ENCODE measurements at regions not wholly inside any gene's neighbourhood (a gene's known extent, or its start where the extent isn't known, plus 50 kb on each side); places are given as distances from the start of the nearest gene placed in this dataset.
"Not testable (repeated sequence)": the region's sequence is repeated elsewhere in the genome, so short reads cannot be mapped to it uniquely, and the experiment has no call there.

DNA sequence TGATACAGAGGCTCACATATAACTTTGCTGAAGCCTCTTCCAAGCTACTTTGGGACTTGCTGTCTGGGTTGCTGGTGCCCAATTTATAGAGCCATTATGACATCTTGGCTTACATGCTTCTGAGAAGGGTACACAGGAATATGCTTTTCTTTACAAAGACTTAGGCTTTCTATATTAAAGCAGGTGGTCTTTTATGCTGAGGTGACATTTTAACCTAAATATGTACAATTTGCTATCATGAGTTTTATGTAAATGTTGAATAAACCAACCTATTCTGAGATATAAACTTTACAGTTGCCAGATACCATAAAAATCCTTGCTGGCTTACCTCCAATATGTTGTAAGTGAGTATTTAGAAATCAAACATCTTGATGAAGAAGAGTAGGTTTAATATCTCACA is 509.2 kb upstream of the CHD1 start:
- no peak for DNase-seq

DNA sequence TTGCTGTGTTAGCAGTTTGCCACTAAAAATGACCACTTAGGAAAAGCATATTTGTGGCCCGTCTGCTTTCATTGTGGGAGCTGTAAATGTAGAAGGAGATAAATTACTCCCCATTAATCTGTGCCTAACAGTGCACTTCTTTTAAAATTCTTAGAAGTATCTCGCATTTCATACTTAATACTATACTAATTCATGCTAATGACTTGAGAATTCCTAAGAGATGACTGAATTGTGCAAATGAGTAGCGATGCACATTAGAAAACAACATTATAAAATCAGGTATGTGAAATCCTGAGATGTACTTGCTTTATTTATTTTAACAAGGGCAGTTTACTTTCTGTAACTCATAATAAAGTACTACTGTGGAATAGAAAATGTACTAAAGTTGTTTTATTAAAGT is 494.6 kb upstream of the CHD1 start:
- not testable (repeated sequence) for DNase-seq

DNA sequence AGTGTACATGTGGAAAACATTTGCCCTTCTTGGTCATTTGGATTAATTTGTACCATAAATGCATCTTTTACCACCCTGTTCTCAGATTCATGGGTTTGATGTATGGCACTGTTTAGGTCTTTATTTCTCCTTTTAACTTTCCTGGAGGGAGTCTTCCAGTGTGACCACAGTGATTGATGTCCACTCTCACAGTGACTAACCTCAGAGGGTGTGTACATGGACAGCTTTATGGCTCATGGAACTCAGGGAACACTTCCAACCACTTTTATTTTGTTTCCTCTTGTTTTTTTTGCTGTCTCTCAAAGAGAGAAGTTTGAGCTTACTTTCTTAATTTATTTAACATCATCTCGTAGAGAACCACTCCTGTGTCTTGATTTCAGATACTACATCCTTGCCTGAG is 489.8 kb upstream of the CHD1 start:
- peak; percentile 19 for DNase-seq

DNA sequence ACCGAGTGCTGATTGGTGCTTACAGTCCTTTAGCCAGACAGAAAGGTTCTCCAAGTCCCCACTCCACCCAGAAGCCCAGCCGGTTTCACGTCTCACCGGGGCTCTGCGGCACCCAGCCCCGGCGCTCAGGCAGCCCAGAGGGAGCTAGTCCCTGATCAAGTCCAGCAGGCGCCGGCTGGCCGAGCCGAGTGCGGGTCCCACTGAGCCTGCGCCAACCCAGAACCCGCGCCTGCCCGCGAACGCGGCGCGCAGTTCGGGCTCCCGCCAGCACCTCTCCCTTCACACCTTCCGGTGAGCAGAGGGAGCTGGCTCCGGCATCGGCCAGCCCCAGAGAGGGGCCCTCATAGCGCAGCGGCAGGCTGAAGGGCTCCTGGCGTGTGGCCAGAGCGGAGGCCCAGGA is 481.6 kb upstream of the CHD1 start:
- DNase-seq: not testable (repeated sequence)

DNA sequence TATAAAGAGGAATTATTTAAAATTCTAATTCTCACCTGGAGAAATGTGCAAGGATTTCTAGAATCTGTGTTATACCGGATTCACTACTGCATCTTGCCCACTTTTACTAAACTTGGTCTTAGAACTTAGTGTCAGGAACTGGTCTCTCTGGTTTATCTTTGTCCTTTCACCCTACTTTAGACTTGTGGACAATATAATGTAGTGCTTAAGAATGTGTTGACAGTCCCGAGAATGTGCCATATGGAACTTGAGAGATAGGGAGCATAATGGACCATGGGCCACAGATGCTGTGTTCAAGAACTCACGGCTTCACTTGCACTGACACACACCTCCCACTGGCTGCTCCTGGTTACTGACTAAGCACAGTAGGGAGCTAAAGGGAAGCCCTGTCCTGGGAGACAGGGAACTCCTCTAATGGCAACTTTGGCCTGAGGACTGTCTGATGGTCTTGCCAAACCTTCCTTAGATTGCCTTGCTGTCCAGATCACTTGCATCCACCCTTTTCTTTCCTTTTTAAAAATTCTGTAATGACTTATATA is 476.0 kb upstream of the CHD1 start:
- DNase-seq: not testable (repeated sequence)

DNA sequence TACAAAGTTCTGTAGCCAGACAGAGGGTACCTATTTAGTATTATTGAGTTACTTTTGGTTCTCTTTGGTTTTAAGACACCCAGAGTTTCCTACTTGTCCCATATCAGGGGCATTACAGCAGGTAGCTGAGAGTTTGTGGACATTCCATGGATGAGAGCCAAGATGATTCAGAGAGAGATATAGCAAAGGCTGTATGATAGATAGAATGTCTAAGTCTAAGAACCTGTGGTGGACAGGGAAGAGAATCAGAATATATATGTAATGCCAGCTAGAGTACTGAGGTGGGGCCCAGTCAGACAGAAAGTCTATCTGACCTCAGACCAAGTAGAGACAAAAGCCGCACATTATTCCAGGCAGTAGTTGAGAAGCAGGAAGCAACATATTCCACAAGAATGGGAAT is 471.8 kb upstream of the CHD1 start:
- not testable (repeated sequence) for DNase-seq

DNA sequence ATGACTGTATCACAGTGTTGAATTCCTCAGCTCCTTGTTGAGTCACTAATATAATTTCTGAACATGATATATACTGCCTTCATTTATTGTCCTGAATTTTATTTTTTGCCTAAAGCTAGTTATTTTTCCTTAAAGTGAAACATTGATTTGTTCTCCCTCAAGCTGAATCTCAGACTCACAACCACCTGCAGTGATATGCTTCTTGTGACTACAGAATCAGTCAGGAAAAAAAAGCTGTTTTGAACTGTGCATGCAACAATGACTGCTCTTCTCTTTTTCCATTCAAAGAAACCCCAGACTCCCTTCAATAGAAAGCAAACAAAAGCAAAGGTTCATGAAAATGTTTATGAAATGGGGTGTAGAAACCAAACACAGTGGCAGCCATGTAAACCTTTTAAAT is 470.2 kb upstream of the CHD1 start:
- no peak for DNase-seq

DNA sequence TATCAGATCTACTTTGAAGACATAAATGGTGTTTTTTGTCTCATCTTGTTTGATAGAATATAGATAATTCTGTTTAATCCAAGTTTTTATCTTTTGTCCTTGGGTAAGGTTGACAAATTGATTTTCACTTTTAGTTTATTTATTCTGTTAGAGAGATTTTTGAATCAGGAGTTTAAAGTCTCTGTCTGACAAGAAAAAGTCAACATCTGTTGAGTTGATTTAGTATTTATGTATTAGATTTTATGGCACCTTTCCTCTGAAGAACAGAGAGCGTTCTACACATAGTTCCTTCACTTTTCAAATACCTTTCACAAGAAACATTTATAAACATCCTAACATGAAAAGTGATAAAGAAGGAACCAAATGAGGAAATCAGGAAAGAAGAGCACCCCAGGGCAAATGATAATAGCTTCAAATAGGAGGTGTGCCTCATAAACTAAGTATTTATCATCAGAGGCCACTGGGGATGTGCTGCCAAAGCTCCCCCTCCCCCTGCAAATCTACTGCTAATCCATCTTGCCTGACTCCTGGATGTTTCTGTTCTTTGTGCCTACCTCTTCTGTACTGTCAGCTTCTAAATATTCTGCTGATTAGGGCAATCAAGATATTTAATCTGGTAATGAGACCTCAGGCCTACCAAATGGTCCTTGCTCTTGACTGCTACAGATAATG is 457.7 kb upstream of the CHD1 start:
- DNase-seq: no peak

DNA sequence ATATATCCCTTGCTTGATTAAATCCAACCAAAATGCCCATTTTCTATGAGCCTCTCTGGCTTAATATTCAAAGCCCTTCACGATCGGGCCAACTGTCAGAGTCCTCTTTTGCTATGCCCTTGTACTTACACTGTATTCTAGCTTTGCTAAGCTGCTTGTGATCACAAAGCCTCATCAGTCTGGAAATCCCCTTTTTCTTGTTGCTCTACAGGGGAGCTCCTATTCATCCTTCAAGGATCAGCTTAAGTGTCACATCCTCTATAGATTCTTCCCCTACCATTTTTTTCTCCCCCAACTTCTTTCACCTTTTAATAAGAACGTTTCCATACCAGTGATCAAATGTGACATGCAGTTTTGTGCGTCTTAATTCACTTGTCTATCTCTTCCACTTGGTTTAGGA is 450.4 kb upstream of the CHD1 start:
- no peak for DNase-seq

DNA sequence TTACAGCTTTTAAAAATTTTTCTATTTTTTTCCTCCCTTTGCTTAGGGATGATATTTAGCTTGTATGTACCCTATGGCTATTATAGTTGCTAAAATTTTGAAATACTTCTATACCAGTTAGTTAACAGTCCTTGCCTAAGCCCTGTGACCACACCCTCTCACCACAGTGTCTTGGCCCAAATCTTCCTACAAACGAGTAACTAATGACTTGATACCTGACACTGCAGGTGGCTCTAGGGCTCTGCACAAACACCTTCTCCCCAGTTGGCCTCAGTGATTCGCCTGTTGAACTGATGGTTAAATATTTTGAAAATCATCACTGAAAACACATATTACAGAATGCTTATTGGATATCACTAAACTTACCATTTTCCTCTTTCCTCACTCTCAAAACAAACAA is 449.6 kb upstream of the CHD1 start:
- no peak for DNase-seq

DNA sequence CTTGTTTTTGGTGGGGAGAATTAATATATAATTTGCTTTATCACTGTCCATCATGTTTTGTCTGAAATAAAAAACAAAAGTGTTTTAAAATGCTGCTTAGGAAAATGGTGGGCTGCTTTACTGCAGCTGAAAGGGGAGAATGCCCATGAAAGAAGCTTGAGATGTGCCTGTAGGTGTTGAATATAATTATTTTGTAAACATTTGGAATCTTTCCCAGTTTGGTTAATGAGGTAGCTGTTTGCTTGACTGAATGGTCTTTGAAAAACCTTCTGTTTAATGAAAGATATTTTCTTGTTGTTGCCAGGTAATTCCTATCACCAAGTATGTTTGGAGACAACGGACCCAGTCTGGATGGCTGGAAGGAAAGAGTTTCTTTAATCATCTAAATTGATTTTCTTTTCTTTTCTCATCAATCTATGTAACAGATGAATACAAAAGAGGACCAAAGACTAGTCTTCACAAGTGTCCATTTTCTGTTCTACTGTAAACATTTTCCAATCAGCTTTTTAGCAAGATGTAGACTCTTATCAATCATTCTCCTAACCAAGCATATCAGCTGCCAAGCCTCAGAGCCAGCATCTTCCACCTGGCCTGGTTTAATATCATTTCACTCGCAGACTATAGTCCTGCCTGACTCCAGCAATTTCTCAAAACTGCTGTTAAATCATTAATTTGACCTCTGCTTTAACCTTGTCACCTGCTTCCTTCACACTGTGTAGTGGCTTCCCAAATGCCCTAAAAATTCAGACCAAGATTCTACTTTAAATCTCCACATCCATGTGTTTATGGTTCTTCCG is 441.2 kb upstream of the CHD1 start:
- DNase-seq: no peak

DNA sequence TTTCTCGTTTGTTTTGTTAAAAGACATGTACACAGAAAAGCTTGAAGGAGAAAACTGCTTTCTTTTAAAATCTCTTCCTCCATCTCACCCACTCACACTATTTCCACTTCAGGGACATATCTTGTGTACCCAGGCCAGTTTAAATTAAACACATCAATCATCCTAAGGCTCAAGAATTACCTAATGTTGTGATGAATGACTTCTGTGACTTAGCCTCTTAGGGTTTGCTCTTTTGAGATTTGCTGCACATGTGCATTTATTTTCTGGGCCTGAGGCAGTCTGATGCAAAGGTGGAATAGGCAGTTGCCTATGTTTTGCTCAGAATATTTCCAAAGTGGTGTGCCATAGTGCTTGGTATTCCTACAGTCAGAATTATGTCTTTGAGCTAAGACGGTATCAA is 439.9 kb upstream of the CHD1 start:
- DNase-seq: no peak

DNA sequence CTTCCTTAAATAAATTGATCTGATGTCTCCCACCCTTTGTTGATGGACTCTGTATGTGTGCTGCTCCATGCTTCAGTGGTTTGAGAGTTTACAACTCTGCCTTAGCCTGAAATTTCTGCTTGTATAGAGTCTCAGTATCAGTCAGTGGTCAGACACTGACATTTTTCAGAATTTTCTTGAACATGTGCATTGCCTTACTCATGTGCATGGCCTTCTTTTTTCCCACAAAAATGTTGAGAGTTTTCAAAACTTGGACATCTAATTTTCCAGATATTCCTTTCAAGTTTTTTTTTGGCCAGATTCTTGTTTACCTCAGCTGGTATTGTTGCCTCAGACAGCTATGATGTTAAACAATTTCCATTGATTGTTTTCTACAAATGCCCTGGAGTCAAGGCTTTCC is 427.1 kb upstream of the CHD1 start:
- DNase-seq: no peak

DNA sequence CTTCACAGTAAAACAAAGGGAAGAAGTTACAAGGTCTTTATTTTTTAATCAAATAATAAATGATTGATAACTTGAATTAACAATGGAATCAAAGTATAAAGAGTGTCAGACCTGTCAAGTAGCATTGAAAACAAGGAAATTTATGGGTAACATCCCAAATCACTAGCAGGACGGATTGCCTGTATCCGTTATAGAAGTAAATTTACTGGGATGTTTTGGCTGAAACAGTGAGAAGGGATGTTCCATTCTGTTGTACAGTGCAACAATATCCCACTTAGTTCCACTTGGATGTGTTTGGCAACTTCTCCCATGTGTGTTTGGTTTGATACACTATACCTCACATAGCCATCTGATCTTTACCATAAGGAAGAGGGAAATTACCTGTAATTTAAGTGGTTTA is 421.0 kb upstream of the CHD1 start:
- peak; percentile 53 for DNase-seq

DNA sequence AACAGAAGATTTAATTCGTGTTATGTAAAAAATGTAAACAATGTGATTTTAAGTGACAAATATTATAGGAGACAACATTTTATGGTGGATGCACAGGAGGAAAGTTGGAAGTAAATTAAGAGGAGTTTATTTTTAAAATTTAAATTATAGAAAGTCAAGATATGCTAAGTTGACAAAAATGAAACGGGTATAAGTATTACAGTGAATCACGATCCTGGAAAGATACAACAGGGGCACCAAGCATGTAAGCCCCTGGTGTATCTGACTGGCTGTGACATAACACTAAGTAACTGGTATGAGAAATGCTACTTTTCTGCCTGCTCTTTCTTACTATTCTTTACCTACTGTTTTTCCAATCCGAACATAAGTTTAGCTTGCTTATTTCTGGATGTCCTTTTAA is 419.8 kb upstream of the CHD1 start:
- no peak for DNase-seq

DNA sequence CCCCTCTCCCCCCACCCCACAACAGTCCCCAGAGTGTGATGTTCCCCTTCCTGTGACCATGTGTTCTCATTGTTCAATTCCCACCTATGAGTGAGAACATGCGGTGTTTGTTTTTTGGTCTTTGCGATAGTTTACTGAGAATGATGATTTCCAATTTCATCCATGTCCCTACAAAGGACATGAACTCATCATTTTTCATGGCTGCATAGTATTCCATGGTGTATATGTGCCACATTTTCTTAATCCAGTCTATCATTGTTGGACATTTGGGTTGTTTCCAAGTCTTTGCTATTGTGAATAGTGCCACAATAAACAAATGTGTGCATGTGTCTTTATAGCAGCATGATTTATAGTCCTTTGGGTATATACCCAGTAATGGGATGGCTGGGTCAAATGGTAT is 411.0 kb upstream of the CHD1 start:
- not testable (repeated sequence) for DNase-seq

DNA sequence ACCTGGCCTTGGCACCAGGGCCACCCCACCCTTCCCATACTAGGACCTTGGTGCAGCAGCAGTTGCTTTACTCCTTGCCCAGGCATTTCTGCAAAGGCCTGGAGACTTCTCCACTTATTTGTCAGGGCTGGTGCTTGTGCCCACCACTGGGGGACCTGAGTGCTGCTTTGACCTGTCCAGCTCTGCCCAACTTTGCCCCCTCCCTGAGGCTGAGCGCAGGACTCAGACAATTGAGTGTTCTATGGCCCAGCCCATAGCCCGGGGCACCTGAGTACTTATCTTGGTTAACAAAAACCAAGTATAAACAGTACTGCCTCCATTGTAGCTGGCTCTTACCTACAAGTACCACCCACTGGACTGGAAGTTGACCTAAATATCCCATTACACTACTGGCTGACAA is 406.1 kb upstream of the CHD1 start:
- no peak for DNase-seq

DNA sequence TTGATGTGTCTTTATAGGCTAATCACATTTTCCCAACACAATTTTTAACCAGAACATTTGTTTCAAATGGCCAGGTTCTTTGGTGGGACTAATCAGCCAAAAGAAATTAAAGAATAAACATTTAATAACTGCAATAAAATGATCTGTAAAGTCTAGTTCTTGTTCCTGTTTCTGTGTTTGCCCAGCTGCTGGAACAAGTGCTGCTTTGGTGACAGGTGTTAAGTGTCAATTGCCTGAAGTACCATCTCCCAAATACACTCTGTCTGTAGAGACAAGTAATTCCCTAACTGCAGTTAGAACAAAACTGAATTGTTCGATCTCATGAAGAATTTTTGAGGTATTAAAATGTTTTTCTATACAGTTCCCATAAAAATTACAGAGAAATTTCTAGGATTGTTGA is 402.3 kb upstream of the CHD1 start:
- DNase-seq: no peak

DNA sequence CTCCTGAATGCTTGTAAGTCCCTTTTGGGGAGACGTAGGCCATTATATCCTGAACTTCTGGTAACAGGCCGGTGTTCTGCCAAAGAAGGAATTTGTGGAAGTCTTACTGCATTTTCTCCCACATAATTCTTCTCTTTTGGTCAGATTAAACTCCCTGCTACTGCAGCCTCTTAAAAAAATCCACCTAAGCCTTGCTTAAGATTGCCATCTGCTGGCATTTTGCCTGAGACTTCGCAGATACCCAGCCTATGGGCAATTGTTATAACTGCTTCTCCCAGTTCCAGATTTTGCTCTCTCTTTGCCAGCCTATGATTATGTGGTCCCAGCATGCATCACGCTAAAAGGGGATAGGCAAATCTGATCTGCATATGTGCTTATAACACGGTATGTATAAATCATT is 391.6 kb upstream of the CHD1 start:
- no peak for DNase-seq

DNA sequence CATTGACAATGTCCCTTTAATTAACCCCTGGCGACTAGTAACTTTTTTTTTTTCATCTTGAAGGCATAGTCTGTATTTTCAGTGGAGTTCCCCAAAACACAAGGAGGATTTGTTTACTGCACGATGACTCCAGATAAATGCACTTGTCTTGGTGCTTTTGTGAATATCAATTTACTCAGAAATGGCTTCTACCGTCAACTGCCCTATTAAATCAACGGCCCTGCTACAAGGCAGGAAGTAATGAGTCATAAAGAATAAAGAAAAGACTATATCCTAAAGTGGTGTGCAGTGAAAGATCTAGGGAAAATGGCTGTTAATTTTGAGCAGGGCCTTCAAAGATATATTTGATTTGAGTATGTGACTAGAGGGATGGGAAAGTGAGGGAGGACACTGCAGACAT is 388.3 kb upstream of the CHD1 start:
- no peak for DNase-seq

DNA sequence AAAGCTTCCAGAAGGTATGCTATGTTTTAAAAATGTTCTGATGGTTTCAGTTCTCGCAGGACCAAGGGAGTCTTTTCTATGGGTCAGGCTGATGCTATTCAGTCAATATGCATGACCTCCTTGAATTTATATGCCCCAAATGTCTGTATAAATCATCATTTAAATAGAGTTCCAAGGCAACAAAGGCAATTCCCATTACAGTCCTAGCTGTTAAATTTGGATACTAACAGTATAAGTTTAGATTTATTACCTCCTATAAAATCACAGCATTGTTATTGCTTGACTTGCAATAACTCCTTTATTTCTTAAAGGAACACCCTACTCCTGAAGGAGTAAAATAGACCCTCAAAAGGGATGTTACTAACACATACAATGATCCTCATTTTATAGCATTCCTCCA is 387.7 kb upstream of the CHD1 start:
- no peak for DNase-seq

DNA sequence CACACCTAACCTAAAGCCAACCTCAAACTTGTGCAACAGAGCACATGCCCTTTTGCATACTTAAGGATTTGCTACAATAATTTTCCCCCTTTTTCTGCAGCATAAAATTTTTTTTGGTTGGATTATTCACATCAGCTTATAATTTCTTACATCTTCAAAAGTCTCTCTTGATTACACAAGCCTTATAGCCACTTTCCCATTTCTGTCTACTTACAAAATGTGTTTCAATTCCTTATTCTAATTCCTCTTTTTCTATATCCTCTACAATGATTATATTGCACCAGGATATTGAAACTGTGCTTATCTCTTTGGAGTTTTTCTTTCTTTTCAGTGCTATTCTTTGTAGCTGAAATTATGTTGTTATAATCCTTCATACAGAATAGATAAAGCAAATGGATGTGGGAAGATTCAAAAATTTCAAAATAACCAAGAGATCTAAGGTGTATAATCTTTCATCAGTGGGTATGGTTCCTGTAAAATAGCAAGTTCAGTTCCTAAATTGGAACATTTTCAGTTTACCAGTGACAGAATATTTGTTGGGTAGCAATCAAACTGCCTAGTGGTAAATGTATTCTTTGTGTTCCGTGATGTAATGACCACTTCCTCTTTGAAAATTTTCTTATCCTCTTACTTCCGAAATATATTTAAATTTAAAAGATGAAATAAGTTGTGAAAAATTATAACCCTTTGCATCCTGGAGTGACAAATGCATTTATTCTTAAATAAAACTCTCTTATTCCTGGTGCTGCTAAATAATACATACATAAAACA is 386.8 kb upstream of the CHD1 start:
- DNase-seq: no peak

DNA sequence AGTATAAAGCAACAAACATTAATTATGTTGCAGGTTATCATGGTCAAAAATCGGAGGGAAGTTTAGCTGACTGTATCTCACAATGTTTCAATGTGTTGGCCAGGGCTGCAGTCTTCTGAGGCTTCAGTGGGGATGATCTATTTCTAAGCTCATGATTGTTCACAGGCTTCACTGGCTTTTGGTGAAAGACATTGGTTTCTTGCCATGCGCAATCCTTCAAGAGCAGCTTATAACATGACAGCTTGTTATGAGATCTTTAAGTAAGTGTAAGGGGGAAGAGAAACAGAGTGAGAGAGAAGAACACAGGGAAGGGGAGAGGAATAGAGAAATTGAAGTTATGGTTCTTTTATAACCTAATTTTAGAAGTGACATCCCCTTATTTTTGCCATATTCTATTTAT is 385.9 kb upstream of the CHD1 start:
- DNase-seq: no peak
